IPS-NIHi7 (cell line): ENCODE measurements at regions not wholly inside any gene's neighbourhood (a gene's known extent, or its start where the extent isn't known, plus 50 kb on each side); places are given as distances from the start of the nearest gene placed in this dataset.
A peak's percentile ranks its signal among the peaks of the same experiment; 100 is the strongest.

Experiments
- DNase-seq: peaks from one replicate; pipeline ENCODE4 v3.0.0; 2012; ENCODE audit warnings: mixed read lengths; ENCODE audit errors: extremely low spot score

DNA sequence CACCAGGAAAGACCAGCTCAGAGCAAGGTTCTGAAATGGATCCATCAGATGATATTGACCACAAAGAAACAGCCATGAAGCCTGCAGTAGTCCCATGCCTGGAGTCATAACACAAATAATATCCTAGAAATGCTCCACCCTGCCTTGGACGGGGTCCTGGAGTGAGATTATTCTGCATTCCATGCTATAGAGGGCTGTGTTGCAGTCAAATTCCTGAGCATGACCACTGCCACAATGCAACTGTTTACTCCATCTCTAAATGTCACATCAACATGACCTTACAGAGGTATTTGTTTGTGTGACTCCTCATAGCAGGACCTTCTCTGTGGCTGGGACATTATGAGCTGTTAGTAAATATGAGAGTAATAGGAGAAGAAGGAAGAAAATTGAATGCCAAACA, 257.5 kb upstream of the TCF21 start:
- no peak for DNase-seq

DNA sequence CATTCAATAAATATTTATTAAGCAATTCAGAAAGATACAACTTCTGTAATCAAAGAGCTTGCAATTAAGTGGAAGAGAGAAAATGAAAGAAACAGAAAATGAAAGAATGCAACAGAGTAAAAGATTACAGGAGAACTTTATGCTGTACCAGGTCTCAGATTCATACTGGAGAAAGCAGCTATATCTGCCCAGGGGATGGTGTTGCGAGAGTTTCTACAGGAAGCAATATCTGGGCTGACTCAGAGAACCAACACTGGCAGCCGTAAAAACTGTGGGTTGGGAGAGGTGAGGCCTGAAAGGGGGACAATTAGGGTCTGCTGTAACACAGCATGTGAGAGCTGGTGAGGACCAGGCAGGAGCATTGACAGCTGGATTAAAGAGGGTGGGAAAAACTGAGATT, 256.7 kb upstream of the TCF21 start:
- no peak for DNase-seq

DNA sequence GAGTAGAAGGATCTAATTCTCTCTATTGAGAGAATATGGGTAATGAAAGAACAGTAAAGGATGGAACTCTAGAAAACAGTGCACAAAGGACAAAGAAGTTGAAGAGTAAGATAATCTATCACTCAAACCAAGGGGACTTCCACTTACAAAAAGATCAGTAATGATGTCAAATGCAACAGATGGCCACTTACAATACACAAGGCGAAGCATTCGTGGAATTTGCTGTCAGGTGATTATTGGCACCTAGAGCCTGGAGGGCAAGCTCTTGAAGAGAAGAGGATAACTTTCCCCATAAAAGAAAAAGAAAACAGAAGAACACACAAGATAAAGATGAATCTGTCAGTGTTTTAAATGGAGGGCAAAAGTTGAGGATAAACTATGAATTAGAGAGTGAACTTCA, 256.0 kb upstream of the TCF21 start:
- no peak for DNase-seq

DNA sequence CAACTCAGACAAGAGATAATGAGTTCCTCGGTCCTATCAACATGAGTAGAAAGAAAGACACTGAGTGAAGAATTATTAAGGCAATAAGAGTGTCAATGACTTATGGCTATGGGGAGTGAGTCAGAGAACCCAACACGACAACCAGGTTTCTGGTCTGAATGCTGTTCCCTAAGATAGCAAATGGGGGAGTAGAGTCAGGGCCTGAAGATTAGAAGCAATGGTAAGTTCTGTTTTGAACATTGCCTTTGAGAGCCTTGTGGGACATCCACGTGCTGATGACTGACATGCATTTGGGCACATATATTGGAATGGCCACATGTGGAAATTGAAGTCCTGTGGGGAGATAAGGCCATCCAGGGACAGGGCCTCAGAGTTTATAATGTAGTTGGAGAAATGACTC, 254.4 kb upstream of the TCF21 start:
- DNase-seq: no peak

DNA sequence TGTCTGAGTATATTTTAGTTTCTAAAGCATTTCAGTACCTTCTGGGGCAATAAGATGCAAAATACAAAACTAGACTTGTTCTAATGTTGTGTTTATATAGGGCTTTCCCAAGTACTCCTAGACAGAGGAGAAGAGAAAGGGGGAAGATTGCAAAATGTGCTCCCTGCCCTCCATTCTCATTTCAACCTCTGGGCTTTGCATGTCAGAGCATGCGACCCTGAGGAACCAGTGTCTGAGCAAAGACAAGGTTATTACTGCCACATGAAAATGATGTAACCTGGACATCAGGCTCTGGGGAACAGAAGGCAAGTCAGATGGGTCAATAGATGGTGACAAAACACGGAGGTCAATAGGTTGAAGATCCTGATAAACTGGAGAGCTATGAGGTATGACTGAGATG, 253.5 kb upstream of the TCF21 start:
- no peak for DNase-seq

DNA sequence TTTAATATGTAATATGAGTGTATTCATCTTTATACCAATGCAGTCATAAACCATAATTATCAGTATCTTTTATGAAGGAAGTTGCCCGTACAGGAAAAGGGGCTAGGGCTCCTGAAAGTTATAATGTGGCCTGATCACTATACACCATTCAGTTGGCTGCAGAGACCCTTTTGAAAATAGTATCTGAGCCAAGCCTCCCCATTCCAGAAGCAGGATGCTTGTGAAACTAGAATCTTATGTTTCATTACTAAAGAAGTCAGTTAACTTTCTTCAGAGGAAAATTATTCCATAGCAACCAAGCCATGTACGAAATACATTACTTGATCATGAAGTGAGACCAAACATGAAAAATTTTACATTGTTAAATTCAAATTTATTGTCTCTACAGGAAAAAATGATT, 251.5 kb upstream of the TCF21 start:
- DNase-seq: no peak

DNA sequence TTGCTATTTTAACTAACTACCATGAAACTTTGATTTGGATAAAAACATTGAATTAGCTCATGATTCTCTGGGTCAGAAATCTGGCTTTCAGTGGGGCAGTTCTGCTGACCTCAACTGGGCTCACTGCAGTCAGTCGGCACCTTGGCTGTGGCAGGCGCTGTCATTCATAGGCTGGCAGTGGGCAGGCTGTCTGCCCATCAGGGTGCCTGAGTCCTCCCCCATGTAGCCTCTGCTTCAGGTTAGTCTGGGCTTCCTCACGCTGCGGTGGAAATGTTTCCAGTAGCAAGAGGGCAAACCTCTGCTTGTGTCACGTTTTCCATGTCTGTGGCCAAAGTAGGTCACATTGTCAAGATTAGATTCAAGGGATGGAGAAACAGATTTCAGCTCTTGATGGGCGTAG, 251.0 kb upstream of the TCF21 start:
- no peak for DNase-seq

DNA sequence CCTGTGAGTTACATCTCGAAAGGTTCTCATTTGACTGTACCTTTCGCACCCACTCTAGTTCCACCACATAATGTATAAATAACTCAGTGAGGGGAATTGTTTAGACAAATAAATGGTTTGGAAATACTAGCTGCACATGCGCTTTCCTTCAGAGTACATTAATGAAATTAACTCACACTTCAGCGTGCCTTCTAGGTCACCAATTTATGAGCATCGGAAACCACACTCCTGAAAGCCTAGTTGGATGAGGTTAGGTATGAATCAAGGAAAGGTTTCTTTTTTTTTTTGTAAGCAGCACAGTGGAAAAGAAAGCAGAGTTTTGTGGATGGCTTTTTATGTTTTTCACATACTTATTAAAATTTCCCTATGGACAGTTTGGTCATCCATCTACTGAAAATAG, 247.8 kb upstream of the TCF21 start:
- DNase-seq: no peak

DNA sequence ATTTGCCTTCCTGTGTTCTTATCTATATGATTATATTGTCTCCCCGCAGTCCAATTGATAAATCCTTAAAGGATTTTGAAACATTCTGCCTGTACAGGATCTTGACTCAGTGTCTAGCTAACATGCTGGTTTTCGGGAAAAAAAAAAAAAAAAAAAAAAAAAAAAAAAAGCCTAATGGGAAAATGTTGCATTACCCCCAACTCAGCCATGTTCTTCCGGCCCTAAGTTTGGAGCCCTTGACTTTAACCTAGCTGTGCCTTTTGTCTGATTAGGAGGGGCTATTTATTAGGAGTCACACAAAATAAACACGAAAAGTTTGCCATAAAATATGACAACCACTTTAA, 244.4 kb upstream of the TCF21 start:
- no peak for DNase-seq

DNA sequence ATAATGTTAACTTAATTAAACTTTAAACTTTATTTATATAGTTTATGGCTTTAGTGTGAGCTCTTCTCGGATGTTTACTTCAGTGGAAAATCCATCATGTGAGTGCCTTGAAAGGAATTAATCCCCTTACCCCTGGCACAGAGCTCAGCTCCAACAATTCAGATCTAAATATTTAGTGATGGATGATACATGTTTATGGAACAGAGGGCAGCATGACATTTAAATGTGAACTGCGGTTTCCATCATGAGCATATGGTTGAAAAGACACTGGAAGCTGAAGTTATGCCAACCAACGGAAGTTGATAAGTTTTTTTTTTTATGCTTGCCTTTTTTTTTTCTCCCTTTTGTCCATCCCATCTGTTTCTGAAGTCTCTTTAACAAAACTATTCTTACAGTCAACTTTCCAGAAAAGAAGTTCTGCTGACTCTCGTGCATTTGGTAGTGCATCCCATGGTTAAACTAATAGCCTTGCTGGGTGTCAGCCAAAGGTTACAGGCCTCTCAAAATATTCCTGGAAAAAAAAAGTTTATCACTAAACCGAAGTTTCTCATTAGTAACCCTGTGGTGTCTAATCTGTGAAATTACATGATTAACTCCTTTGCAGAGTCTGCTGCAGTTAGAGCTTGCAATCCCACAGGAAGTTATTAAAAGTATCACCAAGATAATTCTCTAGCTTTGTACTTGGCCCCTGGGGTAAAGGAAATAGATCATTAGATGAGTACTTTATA, 243.9 kb upstream of the TCF21 start:
- DNase-seq: no peak

DNA sequence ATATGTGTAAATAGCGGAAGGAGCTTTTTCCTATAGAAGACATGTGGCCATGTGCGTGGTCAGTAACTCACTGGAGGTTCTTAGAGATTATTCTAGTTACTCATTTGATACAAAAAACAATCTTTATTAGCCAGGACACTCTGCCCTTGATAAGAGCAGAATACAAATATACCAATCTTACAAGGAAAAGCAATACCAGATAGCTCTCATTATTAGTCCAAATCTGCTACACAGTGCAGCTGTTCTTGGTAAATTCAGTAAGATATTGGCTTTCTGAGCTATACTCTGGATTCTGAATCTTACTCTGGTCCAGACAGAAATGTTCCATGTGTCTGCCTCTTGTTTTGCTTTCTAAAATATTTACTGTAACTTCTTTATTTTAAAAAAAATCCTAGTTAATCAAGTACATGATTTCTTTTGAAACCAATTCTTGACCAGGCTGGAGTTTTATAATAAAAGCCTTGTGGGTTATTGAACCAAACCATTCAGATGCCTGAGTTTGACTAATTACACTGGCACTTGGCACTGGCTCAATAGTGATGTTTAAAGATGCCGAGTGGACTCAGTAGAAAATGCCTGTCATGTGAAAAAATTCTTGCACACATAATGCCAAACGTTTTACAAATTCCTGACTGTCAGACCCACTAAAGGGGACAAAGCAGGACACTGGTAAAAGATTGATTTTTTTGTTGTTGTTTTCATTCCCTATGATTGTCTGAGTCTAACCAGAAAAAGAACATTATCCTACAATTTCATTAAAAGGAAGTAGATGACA, 242.8 kb upstream of the TCF21 start:
- DNase-seq: no peak

DNA sequence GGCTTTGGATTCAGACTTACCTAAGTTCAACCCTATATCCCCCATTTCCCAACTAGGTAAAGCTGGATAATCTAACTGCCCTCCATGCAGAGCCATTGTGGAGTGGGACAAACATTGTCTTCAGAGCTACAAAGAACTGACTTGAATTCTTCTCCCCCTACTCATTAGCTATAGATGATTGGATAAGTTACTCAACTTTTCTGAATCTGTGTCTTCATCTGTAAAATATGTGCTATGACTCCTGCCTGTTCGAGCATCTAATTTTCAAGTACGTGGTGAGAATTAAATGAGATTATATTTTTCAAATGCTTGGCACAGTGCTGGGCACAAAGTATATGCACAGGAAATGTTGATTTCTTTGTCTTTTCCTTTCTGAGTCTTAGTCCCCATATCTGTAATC, 240.3 kb upstream of the TCF21 start:
- DNase-seq: no peak

DNA sequence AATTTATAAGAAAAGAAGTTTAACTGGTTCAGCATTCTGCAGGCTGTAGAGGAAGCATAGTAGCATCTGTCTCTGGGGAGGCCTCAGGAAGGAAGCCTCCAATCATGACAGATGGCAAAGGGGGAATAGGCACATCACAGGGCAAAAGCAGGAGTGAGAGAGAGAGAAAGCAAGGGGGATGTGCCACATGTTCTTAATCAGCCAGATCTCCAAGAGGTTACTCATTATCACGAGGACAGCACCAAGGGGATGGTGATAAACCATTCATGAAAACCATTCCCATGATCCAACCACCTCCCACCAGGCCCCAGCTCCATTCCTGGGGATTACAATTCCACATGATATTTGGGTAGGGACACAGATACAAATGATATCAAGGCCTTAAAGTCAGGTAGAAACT, 217.5 kb upstream of the TCF21 start:
- no peak for DNase-seq

DNA sequence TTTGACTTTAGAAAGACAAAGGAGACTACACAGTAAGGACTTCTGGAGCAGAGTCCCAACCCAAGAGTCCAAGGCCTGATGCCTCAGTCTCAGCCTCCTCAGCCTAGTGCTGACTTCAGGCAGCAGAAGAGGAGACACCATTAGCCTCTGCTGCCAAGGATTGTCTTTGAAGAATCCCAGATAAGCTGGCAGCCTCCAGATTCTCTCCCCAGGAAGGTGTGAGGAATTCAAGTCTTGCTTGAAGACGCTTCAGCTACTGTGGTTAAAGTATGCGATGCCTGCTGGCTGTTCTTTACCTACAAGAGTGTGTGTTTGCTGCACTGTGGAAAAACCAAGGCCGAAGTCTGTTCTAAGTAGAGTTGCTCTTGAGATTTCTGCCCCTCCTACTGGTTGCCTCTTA, 215.9 kb upstream of the TCF21 start:
- peak; percentile 12 for DNase-seq

DNA sequence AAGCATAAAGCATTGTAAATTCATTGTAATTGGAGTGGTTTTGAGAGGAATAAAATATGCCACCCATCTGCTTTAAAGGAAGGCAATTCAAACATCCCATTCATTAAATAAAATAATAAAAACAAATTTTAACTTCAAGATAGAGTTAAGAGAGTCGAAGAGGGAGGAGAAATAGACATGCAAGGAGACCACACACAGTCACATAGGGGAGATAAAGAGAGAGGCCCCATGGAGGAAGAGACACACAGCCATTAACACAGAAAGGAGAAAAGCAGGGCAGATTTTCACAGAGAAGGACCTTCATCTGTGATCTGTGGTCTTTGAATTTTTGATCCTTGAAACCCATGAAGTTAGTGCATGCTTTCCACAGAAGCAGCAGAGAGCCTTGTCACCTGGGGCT, 214.3 kb upstream of the TCF21 start:
- no peak for DNase-seq

DNA sequence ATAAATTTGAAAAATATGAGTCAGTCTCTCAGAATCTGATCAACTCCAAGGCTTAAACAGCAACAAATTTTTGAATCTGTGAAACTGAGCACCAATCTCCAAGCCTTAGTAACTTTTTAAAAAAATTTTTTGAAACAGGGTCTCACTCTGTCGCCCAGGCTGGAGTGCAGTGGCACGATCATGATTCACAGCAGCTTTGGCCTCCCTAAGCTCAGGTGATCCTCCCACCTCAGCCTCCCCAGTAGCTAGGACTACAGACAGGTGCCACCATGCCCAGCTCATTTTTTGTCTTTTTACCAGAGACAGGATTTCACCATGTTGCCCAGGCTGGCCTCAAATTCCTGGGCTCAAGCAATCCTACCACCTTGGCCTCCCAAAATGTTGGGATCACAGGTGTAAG, 207.9 kb upstream of the TCF21 start:
- DNase-seq: no peak

DNA sequence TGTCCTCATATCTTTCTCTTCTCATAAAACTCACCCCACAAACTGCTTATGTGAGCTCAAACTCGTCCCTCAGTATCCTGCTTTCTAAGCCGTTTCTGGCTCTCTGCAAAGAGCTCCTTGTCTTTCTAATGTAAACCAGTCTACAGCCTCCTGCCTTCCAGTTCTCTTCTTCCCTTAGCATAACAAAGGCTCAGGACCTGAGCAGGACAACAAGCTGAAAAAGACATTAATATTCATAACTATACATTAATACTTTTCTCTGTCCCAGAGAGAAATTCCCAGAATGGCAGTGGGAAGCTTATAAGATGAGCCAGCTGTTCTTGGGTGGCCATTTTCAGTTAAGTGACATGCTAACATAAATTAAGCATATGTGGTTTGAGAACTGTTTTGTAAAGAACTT, 207.0 kb upstream of the TCF21 start:
- peak; percentile 58 for DNase-seq

DNA sequence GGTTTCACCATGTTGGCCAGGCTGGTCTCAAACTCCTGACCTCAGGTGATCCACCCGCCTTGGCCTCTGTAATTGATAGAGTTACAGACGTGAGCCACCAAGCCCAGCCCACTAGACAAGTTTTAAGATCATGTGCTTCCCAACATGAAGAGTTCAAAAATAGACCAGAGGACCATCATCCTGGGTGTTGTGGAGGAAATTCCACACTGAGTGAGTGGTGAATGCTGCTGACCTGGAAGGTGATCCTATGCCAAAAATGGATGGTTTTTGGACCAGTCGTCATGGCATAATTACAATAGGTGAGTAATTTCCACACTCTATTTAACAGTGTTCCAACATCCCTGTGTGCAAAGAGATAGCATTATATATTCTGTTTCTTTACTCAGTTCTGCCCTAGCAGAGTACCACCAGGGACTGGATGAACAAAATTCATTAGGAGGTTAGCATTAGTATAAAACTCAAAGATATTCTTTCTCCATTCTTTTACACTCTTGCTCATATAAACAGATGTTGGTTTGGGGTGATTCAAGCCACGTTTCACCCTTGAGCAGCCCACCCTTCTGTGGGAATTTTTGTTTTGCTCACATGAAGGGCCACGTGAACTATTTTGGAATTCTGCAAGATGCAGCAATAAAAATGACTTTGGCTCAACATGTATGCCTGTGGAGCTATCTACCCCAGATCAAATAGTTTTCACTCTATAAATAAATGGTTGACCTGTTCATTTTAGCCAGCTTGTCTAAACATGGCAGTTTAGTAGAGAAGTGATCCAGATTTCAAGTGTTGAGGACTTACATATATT, 206.2 kb upstream of the TCF21 start:
- DNase-seq: no peak

DNA sequence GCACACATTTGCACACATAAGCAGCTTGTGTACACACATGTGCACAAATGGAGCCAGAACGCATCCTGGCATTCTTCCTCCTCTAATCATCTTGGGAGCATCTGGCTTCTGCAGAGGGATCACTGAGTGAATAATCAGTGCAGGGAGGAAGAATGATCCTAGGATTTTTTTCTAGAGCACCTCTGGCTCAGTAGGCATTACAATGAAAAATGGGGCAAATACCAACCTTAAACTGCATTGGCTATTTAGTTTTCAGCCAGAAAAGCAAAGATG, 205.7 kb upstream of the TCF21 start:
- DNase-seq: no peak

DNA sequence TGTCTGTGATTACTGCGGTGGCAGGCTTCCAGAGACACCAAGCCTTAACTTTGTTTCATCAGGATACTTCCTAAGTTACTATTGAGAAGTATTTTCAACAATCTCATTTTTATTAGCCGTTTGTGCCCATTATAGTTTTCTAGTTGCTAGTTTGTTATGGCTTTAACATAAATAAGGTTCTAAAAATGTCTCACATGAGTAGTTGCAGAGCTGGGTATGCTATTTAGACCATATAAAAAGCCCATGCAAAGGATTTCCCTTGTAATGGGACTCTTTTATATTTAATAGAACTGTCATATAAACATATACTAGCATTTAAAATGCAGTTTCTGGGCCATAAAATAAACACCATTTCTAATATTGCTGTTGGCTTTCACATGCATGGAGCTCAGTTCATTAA, 205.3 kb upstream of the TCF21 start:
- DNase-seq: no peak

DNA sequence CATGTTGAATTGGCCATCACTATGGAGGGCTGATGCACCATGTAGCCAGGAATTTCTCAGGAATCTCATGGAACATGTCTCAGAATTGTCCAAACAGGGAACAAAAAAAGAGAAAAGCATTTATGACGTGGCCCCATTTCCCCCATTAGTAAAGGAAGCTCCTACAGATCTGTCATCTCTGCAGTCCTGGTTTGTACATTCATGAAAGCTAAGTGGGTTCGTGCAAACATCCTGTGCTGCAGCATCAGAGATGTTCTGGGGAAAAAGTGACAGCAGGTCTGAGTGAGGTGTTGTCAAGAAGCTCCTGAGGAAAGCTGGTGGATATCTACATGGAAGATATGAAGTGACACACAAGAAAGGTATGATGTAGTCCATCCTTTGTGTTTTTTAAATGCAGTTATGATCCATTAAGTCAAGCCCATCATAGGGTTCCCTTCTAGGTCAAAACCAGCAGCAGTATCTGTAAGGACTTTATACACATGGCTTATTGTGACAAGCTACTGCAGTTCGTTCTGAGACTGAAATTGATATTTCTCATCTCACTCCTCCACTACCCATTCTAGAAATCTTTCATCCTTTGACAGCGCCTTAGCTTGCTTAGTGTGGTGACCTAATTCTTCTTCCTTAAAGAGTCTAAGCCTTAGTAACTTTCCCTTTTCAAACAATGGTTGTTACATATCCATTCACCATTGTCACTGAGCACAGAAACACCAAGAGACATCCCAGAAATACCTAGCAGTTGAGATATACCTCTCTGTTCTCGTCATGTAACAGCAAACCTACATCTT, 200.0 kb upstream of the TCF21 start:
- DNase-seq: no peak

DNA sequence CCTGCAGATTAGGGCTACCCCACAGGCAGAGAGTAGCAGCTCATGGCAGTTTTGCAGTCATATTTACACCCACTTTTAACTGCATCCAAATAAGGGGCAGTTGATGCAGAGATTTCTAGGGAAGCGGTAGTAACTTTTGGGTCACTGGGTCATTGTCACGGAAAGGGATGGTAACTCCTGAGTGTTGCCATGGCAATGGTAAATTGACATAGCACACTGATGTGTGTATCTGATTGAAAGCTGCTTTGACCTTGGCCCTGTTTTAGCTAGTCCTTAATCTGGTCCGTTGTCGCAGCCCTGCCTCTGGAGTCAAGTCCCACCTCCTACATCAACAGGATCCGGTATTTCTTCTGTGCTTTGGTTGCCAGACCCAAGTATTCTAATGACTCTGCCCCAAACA, 199.1 kb upstream of the TCF21 start:
- DNase-seq: no peak
